ENCODE measurements at regions not wholly inside any gene's neighbourhood (a gene's known extent, or its start where the extent isn't known, plus 50 kb on each side); places are given as distances from the start of the nearest gene placed in this dataset.
"Not testable (repeated sequence)": the region's sequence is repeated elsewhere in the genome, so short reads cannot be mapped to it uniquely, and the experiment has no call there.

- DNase-seq: no peak
Measured at GRCh38 chr2:47652061-47652690, 81.4 kb upstream of the KCNK12 start.

- no peak for DNase-seq
Measured at GRCh38 chr2:47651296-47651695, 80.5 kb upstream of the KCNK12 start.

- no peak for DNase-seq
Measured at GRCh38 chr2:47650001-47650535, 79.3 kb upstream of the KCNK12 start.

GRCh38 chr2:47645246-47645645 is 74.5 kb upstream of the KCNK12 start:
- DNase-seq: no peak

GRCh38 chr2:47644351-47644750 is 73.6 kb upstream of the KCNK12 start:
- DNase-seq: no peak

GRCh38 chr2:47641366-47641765 is 70.6 kb upstream of the KCNK12 start:
- no peak for DNase-seq

- DNase-seq: no peak
Measured at GRCh38 chr2:47640356-47640755, 69.6 kb upstream of the KCNK12 start.

GRCh38 chr2:47639467-47639866 is 68.7 kb upstream of the KCNK12 start:
- DNase-seq: no peak

- DNase-seq: no peak
Measured at GRCh38 chr2:47638430-47638829, 67.6 kb upstream of the KCNK12 start.

- peak; percentile 88 for DNase-seq
Measured at GRCh38 chr2:47636596-47637264, 65.9 kb upstream of the KCNK12 start.

GRCh38 chr2:47636176-47636575 is 65.4 kb upstream of the KCNK12 start:
- DNase-seq: no peak

DNA sequence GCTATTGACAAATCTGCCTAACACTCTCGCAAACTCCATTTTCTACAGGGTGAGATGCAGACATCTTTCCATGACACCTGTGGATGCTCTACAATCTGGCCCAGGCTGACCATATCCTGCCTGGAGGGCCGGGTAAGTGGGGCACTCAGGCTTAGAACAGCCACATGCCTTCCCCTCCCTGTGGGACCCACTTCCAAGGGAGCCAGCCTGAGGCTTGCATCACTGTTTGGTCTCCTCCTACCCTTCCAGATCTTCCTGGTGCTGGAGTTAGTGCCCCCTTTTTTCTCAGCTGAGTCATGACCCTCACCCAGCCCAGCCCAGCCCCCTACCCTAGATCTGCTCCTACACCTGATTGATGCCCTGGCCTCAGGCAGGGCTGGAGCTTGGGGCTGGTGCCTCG is 62.0 kb upstream of the KCNK12 start:
- no peak for DNase-seq

DNA sequence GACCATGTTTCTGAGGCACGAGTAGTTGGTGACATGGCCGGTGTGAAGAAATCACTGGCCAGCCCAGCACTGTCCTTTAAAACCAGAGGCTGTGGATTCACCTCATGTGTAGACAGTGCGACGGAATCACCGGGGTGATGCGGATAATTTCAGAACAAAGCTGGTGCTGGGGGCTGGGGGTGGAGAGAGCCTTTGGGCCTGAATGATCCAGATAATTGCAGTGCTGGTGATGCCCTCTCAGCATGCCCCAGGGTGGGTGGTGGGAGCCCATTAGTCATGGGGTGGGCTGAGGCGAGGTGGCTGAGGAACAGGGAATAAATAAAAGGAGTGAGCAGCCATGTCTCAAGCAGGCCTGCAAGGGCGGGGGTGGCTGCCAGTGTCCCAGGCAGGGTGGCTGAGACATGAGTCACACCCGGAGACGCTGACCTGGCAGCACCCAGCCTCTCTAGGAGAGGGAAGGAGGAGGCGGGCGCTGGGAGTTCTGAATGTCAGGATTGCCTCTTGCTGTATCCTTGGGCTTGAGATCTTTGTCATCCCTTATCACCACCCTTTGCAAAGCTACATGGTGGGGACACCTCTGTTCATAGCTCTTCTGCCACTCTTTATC is 61.1 kb upstream of the KCNK12 start:
- no peak for DNase-seq

DNA sequence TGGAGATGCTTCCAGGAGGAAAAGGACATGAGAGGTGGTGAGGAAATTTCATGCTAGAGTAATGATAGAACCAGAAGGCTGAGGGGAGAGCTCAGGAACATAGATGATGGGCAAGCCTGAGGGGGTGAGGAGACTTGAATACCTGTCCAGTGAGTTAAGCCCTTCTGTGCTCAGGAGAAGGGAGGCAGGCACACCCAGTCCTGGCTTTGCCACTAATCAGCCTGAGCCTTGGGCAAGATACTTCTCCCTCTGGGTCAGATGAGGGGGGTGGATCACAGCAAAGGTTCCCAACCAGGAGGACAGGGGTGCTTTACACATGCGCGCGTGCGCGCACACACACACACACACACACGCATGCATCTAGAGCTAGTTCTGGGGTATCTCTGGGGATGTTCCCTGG is 60.5 kb upstream of the KCNK12 start:
- DNase-seq: no peak

DNA sequence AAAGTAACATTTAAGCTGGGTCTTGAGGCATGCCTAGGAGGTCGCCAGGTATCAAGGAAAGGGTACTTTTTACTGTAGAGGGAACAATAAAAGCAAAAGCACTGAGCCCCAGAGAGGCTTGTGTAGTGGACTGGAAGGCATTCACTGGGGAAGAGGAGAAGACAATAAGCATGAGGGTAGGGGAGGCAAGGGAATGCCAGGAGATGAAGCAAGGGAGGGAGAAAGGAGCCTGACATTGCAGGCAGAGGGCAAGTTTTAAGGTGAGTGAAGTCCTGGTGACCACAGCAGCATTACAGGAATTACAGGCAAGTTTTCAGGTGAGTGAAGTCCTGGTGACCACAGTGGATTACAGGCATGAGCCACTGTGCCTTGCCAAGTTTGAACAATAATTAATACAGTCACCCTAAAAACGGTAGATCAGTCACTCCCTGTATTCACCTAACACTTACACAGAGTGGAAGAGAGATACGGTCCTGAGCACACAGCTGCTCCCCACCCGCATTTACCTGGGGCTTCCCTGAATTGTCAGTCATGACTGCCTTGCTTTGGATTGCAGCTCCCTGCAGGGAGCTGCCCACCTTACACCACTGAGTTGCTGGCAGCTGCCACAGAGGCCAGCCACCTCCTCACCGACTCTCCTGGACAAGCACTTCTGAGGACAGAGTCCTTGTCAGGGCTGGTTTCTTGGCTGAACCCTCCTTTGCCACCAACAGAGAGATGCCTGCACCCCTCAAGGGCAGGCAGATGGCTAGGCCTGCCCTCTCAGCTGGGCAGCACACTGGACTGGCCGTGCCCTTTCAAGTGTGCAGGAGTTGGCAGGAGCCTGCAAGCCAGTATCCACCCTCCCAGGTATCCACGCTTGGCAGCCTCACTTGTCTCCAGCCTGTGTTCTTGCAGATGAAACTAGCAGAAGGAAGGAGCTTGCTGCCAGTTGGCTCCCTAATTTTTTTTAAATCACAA is 59.0 kb upstream of the KCNK12 start:
- no peak for DNase-seq

GRCh38 chr2:47628904-47629303 is 58.1 kb upstream of the KCNK12 start:
- no peak for DNase-seq

DNA sequence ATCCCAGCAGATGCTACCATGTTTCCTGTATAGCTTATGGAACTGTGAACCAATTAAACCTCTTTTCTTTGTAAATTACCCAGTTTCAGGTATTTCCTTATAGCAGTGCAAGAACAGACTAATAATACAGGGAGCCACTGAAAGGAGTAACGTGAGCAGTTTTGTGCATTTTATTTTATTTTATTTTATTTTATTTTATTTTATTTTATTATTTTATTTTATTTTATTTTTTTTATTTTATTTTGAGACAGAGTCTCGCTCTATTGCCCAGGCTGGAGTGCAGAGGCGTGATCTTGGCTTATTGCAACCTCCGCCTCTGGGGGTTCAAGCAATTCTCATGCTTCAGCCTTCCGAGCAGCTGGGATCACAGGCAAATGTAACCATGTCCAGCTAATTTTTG is 55.9 kb upstream of the KCNK12 start:
- DNase-seq: no peak

GRCh38 chr2:47623140-47623539 is 52.4 kb upstream of the KCNK12 start:
- DNase-seq: not testable (repeated sequence)

DNA sequence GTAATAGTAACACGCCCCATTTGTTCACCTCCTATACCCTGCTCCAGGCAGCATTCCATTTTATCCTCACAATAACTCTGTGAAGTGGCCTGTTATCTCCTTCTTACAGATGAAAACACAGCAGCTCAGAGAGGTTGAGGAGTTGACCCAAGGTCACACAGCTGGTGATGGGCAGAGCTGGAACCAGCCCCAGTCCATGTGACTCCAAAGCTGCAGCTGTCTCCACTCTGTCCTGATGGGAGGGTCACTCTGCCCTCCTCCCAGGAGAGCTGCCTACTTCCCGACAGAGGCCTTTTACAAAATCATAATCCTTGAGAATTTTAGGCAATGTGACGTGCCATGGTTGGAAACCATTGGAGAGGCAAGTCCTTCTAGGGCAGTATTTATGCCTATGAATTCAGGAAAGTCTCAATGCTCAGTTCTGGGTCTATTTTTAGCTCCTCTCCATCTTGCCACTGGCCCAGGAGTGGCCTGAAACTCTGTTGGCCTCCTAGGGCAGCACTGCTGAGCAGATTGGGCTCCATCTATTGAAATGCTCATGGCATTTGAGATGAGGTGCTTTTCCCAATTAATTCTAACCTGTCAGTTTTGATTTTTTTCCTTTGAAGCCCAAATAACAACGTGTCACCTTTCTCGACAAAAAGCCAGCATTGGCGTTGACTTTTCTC is 50.1 kb upstream of the KCNK12 start:
- no peak for DNase-seq

All from skin of body (tissue), 1 donor.